ENCODE measurements at regions not wholly inside any gene's neighbourhood (a gene's known extent, or its start where the extent isn't known, plus 50 kb on each side); places are given as distances from the start of the nearest gene placed in this dataset.
"Not testable (repeated sequence)": the region's sequence is repeated elsewhere in the genome, so short reads cannot be mapped to it uniquely, and the experiment has no call there.

DNA sequence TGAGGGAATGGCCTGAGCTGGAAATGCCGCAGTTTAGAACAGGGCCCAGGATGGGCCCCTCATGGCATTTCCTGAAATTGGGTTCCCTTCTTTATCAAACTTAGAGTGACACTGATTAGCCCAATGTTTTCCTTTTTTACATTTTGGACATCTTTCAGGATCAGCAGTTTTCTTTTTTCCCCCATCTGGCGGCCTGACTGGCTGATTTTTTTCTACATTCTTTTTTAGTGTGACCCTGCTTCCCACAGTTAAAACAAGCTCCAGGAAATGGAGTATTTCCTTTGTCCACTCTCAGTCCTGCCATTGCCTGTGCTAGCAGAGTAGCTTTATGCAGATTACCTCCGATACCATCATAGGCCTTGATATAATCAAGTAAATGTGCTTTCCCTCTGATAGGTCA, 185.8 kb upstream of the IGF1 start:
- not testable (repeated sequence) for H3K9me3 ChIP-seq (ENCODE audit: control insufficient read depth in 2 of 2, low read length in 2 of 2); H3K4me1 ChIP-seq (ENCODE audit: control insufficient read depth, insufficient read depth, low read length); H3K27ac ChIP-seq (ENCODE audit: low read length); H3K27me3 ChIP-seq (ENCODE audit: control insufficient read depth in 1 of 2, insufficient read depth in 2 of 2, low read length in 2 of 2); H3K36me3 ChIP-seq (ENCODE audit: control insufficient read depth in 2 of 2, insufficient read depth in 2 of 2, low read length in 2 of 2); H3K9ac ChIP-seq (ENCODE audit: low read length in 2 of 2); H3K4me3 ChIP-seq (ENCODE audit: low read length in 2 of 2)

DNA sequence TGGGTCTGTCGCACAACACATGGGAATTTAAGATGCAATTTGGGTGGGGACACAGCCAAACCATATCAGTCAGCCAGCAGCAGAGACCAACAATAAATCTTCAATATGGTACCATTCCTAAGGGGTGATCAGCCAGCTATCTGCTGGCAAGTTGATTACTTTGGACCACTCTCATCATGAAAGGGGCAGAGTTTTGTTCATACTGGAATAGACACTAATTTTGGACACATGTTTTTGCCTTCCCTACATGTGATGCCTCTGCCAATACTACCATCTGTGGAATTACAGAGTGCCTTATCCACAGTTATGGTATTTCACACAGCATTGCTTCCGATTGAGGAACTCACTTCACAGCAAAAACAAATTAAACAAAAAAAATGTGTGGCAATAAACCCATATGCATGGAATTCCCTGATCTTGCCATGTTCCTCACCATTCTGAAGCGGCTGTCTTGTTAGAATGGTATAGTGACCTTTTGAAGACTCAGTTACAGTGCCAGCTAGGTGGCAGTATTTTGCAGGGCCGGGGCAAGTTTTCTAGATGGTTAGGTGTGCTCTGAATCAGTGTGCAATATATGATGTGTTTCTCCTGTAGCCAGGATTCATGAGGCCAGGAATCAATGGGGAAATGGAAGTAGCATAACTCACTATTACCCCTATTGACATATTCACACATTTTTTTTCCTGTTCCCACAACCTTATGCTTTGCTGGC, 179.0 kb upstream of the IGF1 start:
- Histone ChIP-seq H3K36me3 (ENCODE audit: control insufficient read depth in 2 of 2, insufficient read depth in 2 of 2, low read length in 2 of 2) (no peaks in the 10 kb centered on the region), H3K4me1 (ENCODE audit: control insufficient read depth, insufficient read depth, low read length) (no peaks in the 10 kb centered on the region), H3K27me3 (ENCODE audit: control insufficient read depth in 1 of 2, insufficient read depth in 2 of 2, low read length in 2 of 2) (no peaks in the 10 kb centered on the region), H3K9me3 (ENCODE audit: control insufficient read depth in 2 of 2, low read length in 2 of 2) (peaks cover 0 to 4% of the 10 kb centered on the region in 2 donors), H3K4me3 (ENCODE audit: low read length in 2 of 2) (no peak overlapping the region), H3K9ac (ENCODE audit: low read length in 2 of 2) (no peak overlapping the region), H3K27ac (ENCODE audit: low read length) (no peak overlapping the region)

DNA sequence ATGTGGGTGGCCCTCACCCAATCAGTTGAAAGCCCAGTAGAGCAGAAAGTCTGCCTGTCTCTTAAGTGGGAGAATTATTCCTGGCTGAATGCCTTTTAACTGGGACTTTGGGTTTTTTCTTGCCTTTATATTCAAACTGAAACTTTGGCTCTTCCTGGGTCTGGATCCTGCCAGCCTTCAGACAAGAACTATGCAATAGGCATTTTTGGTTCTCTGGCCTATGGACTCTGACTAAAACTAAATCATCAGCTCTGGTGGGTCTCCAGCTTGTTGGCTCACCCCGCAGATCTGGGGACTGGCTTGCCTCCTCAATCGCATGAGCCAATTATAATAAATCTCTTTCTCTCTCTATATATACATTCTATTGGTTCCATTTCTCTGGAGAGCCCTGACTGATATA, 173.0 kb upstream of the IGF1 start:
- Histone ChIP-seq H3K27ac (ENCODE audit: low read length) (no peak overlapping the region), H3K4me3 (ENCODE audit: low read length in 2 of 2) (no peak overlapping the region), H3K4me1 (ENCODE audit: control insufficient read depth, insufficient read depth, low read length) (no peaks in the 10 kb centered on the region), H3K9ac (ENCODE audit: low read length in 2 of 2) (no peak overlapping the region), H3K27me3 (ENCODE audit: control insufficient read depth in 1 of 2, insufficient read depth in 2 of 2, low read length in 2 of 2) (no peaks in the 10 kb centered on the region), H3K36me3 (ENCODE audit: control insufficient read depth in 2 of 2, insufficient read depth in 2 of 2, low read length in 2 of 2) (no peaks in the 10 kb centered on the region), H3K9me3 (ENCODE audit: control insufficient read depth in 2 of 2, low read length in 2 of 2) (peaks cover 0 to 4% of the 10 kb centered on the region in 2 donors)

DNA sequence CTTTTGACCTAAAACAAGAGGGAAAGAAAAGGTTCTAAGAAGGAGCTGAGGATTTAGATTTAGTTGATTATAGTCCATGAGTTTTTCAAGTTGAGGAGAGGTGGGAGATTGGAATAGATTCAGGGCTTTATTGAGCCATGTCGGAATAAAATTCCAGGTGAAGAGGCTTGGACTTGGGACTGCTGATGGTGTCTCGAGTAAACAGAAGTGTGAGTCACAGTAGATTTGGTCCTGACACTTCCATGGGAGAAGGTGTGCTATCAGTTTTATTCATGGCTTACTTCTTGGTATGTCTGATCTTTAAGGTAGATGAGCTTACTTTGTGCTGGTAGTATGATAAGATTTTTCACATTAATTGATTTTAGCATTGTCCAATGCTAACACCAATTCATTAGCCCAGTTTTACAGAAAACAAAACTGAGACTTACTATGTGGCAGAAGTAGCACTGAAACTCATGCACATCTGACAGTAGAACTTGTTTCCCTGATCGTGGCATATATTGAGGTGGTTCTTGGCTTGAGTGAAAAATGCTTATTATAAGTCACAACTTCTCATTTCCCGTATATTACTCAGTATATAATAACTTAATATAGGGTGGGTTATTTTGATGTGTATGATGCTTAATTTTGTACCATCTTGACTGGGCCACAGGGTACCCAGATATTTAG, 172.4 kb upstream of the IGF1 start:
- H3K36me3 ChIP-seq (ENCODE audit: control insufficient read depth in 2 of 2, insufficient read depth in 2 of 2, low read length in 2 of 2), result no peaks in the 10 kb centered on the region
- no peak overlapping the region for H3K9ac ChIP-seq (ENCODE audit: low read length in 2 of 2)
- no peak overlapping the region for H3K27ac ChIP-seq (ENCODE audit: low read length)
- H3K27me3 ChIP-seq (ENCODE audit: control insufficient read depth in 1 of 2, insufficient read depth in 2 of 2, low read length in 2 of 2), result no peaks in the 10 kb centered on the region
- no peak overlapping the region for H3K4me3 ChIP-seq (ENCODE audit: low read length in 2 of 2)
- no peaks in the 10 kb centered on the region for H3K4me1 ChIP-seq (ENCODE audit: control insufficient read depth, insufficient read depth, low read length)
- H3K9me3 ChIP-seq (ENCODE audit: control insufficient read depth in 2 of 2, low read length in 2 of 2), result peaks cover 0 to 4% of the 10 kb centered on the region in 2 donors

DNA sequence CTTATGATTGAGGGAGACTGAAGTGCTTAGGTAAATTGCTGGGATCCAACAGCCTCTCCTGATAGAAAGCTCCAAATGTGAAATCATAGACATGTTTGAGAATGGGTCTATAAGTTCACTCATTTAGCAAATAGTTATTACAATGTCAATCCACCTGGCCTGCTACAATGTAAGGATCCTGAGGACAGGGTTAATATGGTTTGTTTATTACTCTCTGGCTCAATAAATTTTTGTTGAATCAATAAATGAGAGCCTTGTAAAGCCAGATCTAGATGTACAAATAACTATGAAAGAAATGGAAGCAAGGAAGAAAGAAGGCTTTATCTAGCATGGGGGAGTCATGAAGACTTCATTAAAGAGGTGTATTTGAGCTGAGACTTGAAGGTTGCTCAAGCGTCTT, 165.6 kb upstream of the IGF1 start:
- Histone ChIP-seq H3K9ac (ENCODE audit: low read length in 2 of 2) (no peak overlapping the region), H3K4me1 (ENCODE audit: control insufficient read depth, insufficient read depth, low read length) (no peaks in the 10 kb centered on the region), H3K27me3 (ENCODE audit: control insufficient read depth in 1 of 2, insufficient read depth in 2 of 2, low read length in 2 of 2) (no peaks in the 10 kb centered on the region), H3K36me3 (ENCODE audit: control insufficient read depth in 2 of 2, insufficient read depth in 2 of 2, low read length in 2 of 2) (no peaks in the 10 kb centered on the region), H3K27ac (ENCODE audit: low read length) (no peak overlapping the region), H3K4me3 (ENCODE audit: low read length in 2 of 2) (no peak overlapping the region), H3K9me3 (ENCODE audit: control insufficient read depth in 2 of 2, low read length in 2 of 2) (no peaks in the 10 kb centered on the region)

DNA sequence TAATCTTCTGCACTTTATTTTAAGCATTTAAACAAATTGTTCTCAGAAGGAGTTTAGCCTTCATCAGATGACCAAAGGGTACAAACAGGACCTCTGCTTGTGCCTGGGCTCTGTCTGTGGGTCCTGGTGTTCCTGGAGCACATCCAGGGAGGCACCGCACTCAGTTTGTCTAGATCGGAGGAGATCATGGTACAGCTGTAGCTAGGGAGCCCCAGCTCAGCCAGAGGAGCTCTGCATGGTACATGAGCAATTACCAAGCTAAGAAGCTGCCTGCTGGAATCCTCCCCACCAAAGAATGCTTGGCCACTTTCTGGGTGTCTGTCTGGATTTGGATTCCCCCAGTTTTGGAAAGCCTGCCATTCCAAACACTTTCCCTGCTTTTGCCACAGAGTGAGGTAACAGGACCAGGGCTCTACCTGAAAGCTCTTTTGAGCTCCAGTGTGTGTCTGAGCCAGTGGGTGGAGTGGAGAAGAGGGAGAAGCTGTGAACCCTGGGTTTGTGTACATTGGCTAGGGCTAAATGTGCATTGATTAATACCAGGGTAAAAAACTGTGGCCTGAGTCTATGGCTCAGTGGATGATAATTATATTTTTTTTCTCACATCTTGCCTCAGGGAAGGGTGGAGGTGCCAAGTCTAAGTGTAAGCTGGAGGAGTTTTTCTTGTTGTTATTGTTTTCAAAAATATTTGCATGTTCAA, 163.7 kb upstream of the IGF1 start:
- H3K9ac ChIP-seq (ENCODE audit: low read length in 2 of 2), result no peak overlapping the region
- no peaks in the 10 kb centered on the region for H3K36me3 ChIP-seq (ENCODE audit: control insufficient read depth in 2 of 2, insufficient read depth in 2 of 2, low read length in 2 of 2)
- no peak overlapping the region for H3K27ac ChIP-seq (ENCODE audit: low read length)
- H3K27me3 ChIP-seq (ENCODE audit: control insufficient read depth in 1 of 2, insufficient read depth in 2 of 2, low read length in 2 of 2), result no peaks in the 10 kb centered on the region
- no peak overlapping the region for H3K4me3 ChIP-seq (ENCODE audit: low read length in 2 of 2)
- no peaks in the 10 kb centered on the region for H3K4me1 ChIP-seq (ENCODE audit: control insufficient read depth, insufficient read depth, low read length)
- peaks cover 0 to 2% of the 10 kb centered on the region in 2 donors for H3K9me3 ChIP-seq (ENCODE audit: control insufficient read depth in 2 of 2, low read length in 2 of 2)

DNA sequence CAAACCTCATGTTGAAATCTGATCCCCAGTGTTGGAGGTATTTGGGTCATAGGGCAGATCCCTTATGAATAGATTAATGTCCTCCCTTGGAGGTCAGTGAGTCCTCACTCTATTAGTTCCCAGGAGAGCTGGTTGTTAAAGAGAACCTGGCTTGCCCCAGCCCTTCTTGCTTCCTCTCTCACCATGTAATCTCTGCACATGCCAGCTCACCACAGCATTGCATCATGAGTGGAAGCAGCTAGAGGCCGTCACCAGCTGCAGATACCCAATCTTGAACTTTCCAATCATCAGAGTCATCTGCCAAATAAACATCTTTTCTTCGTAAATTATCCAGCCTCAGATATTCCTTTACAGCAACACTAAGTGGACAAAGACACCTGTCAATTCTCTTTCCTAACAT, 161.8 kb upstream of the IGF1 start:
- Histone ChIP-seq H3K9me3 (ENCODE audit: control insufficient read depth in 2 of 2, low read length in 2 of 2) (peaks cover 0 to 2% of the 10 kb centered on the region in 2 donors), H3K4me3 (ENCODE audit: low read length in 2 of 2) (no peak overlapping the region), H3K27ac (ENCODE audit: low read length) (no peak overlapping the region), H3K9ac (ENCODE audit: low read length in 2 of 2) (no peak overlapping the region), H3K36me3 (ENCODE audit: control insufficient read depth in 2 of 2, insufficient read depth in 2 of 2, low read length in 2 of 2) (no peaks in the 10 kb centered on the region), H3K27me3 (ENCODE audit: control insufficient read depth in 1 of 2, insufficient read depth in 2 of 2, low read length in 2 of 2) (no peaks in the 10 kb centered on the region), H3K4me1 (ENCODE audit: control insufficient read depth, insufficient read depth, low read length) (no peaks in the 10 kb centered on the region)

DNA sequence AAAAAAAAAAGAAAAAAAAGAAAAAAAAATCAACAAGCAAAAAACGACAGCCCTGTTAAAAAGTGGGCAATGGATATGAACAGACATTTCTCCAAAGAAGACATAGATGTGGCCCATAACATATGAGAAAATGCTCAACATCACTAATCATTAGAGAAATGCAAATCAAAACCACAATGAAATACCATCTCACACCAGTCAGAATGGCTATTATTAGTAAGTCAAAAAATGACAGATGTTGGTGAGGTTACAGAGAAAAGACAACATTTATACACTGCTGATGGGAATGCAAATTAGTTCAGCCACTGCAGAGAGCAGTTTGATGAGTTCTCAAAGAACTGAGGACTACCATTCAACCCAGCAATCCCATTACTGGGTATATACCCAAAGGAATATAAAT, 160.3 kb upstream of the IGF1 start:
- not testable (repeated sequence) for H3K4me3 ChIP-seq (ENCODE audit: low read length in 2 of 2); H3K9ac ChIP-seq (ENCODE audit: low read length in 2 of 2); H3K27ac ChIP-seq (ENCODE audit: low read length); H3K36me3 ChIP-seq (ENCODE audit: control insufficient read depth in 2 of 2, insufficient read depth in 2 of 2, low read length in 2 of 2); H3K27me3 ChIP-seq (ENCODE audit: control insufficient read depth in 1 of 2, insufficient read depth in 2 of 2, low read length in 2 of 2); H3K4me1 ChIP-seq (ENCODE audit: control insufficient read depth, insufficient read depth, low read length); H3K9me3 ChIP-seq (ENCODE audit: control insufficient read depth in 2 of 2, low read length in 2 of 2)

DNA sequence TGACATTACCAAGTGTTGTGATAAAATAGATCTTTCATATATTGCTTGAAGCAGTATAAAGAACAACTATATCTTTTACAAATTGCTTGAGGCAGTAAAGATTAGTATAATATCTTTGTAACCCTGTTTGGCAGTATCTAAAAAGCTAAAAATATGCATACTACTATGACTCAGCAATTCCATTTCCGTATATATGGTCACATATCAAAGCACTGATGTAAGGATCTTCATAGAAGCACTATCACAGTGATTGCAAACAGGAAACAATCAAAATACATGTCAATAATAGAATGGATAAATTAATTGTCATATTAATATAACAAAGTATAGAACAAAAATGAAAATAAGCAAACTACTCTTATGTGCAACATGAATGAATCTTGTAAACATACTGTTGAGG, 158.4 kb upstream of the IGF1 start:
- Histone ChIP-seq H3K4me3 (ENCODE audit: low read length in 2 of 2) (no peak overlapping the region), H3K27me3 (ENCODE audit: control insufficient read depth in 1 of 2, insufficient read depth in 2 of 2, low read length in 2 of 2) (no peaks in the 10 kb centered on the region), H3K9ac (ENCODE audit: low read length in 2 of 2) (no peak overlapping the region), H3K27ac (ENCODE audit: low read length) (no peak overlapping the region), H3K4me1 (ENCODE audit: control insufficient read depth, insufficient read depth, low read length) (no peaks in the 10 kb centered on the region), H3K36me3 (ENCODE audit: control insufficient read depth in 2 of 2, insufficient read depth in 2 of 2, low read length in 2 of 2) (no peaks in the 10 kb centered on the region), H3K9me3 (ENCODE audit: control insufficient read depth in 2 of 2, low read length in 2 of 2) (peaks cover 0 to 2% of the 10 kb centered on the region in 2 donors)

DNA sequence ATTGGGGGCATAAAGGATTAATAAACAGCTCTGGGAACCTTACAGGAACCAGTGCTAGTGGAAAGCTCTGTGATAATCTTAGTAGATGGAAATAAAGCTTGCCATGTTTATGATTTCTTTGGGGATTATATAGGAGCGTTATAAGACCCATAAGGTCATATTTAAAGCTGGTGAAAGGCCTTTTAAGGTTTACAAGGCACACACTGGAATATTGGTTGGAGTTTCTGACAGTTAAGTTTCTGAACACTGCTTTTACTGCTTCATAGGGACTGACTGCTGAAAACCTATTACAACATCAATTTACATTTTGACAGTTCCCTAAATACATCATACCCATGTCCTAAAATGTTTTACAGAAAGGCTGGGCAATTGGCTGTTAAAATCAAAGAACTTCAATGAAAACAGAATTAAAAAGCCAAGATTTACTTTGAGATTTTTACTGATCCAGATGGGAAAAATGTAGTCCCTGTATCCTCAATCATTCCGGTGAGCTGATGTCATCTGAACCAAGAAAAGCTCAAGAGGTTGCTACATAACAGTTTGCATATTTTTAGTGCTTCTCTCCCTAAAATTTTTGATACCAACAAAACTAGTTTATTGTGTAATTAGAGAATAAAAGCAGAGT, 153.7 kb upstream of the IGF1 start:
- H3K36me3 ChIP-seq (ENCODE audit: control insufficient read depth in 2 of 2, insufficient read depth in 2 of 2, low read length in 2 of 2), result no peaks in the 10 kb centered on the region
- peaks cover 0 to 7% of the 10 kb centered on the region in 2 donors for H3K9me3 ChIP-seq (ENCODE audit: control insufficient read depth in 2 of 2, low read length in 2 of 2)
- H3K27me3 ChIP-seq (ENCODE audit: control insufficient read depth in 1 of 2, insufficient read depth in 2 of 2, low read length in 2 of 2), result no peaks in the 10 kb centered on the region
- H3K27ac ChIP-seq (ENCODE audit: low read length), result no peak overlapping the region
- H3K9ac ChIP-seq (ENCODE audit: low read length in 2 of 2), result no peak overlapping the region
- no peak overlapping the region for H3K4me3 ChIP-seq (ENCODE audit: low read length in 2 of 2)
- no peaks in the 10 kb centered on the region for H3K4me1 ChIP-seq (ENCODE audit: control insufficient read depth, insufficient read depth, low read length)

Data from stomach smooth muscle (tissue), 2 donors.